ENCODE measurements at regions not wholly inside any gene's neighbourhood (a gene's known extent, or its start where the extent isn't known, plus 50 kb on each side); places are given as distances from the start of the nearest gene placed in this dataset.

DNA sequence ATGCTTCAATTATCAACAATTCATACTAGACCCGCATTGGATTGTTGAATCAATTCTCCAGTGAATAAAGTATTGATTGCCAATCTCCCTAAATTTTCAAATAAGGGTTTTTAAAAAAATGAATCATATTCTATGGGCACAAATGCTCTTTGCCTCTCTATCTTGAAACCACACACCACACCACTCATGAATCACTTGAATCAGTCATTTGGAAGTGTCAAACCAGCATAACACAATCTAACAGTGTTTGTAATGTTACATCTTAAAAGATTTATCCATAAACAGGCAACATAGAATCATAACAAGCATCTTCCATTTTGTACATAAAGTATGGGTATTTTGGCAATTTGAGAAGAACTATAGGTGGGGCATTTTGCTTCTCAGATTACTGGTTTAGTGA lies 219.5 kb upstream of the MIR17HG start:
- no peak for TF ChIP-seq EZH2 (IDR thresholded peaks at IDR 0.05; ENCODE audit: borderline replicate concordance, low read depth, low read length, poor library complexity, severe bottlenecking)
- no peak for TF ChIP-seq CTCF (conservative IDR thresholded peaks at IDR 0.05; ENCODE audit: low read depth, low read length)

Data from A673 (cell line).